ENCODE measurements at regions not wholly inside any gene's neighbourhood (a gene's known extent, or its start where the extent isn't known, plus 50 kb on each side); places are given as distances from the start of the nearest gene placed in this dataset.
A peak's percentile ranks its signal among the peaks of the same experiment; 100 is the strongest.

- DNase-seq, result no peak
Measured at GRCh38 chr2:136557203-136557602, 208.1 kb upstream of the THSD7B start.

- DNase-seq, result no peak
Measured at GRCh38 chr2:136550181-136550580, 215.2 kb upstream of the THSD7B start.

- no peak for DNase-seq
Measured at GRCh38 chr2:136539355-136539754, 226.0 kb upstream of the THSD7B start.

GRCh38 chr2:136538489-136538888 lies 226.9 kb upstream of the THSD7B start:
- no peak for DNase-seq

- DNase-seq, result no peak
Measured at GRCh38 chr2:136534811-136535210, 230.5 kb upstream of the THSD7B start.

GRCh38 chr2:136532171-136532570 lies 233.2 kb upstream of the THSD7B start:
- no peak for DNase-seq

GRCh38 chr2:136531731-136532130 lies 233.6 kb upstream of the THSD7B start:
- DNase-seq, result no peak

- no peak for DNase-seq
Measured at GRCh38 chr2:136530146-136530545, 235.2 kb upstream of the THSD7B start.

- peak in 1 of 2 donors; percentile 11 for DNase-seq
Measured at GRCh38 chr2:136527560-136527959, 237.8 kb upstream of the THSD7B start.

GRCh38 chr2:136522724-136523123 lies 242.6 kb upstream of the THSD7B start:
- no peak for DNase-seq

- DNase-seq, result no peak
Measured at GRCh38 chr2:136517716-136518115, 247.6 kb upstream of the THSD7B start.

- no peak for DNase-seq
Measured at GRCh38 chr2:136510244-136510643, 255.1 kb upstream of the THSD7B start.

- DNase-seq, result no peak
Measured at GRCh38 chr2:136505462-136505861, 259.9 kb upstream of the THSD7B start.

- no peak for DNase-seq
Measured at GRCh38 chr2:136502660-136503059, 262.7 kb upstream of the THSD7B start.

GRCh38 chr2:136497709-136498108 lies 267.6 kb upstream of the THSD7B start:
- DNase-seq, result no peak

- DNase-seq, result no peak
Measured at GRCh38 chr2:136496966-136497365, 268.4 kb upstream of the THSD7B start.

- no peak for DNase-seq
Measured at GRCh38 chr2:136495636-136496035, 269.7 kb upstream of the THSD7B start.

GRCh38 chr2:136492901-136493300 lies 272.4 kb upstream of the THSD7B start:
- DNase-seq, result no peak

- DNase-seq, result no peak
Measured at GRCh38 chr2:136490100-136490499, 275.2 kb upstream of the THSD7B start.

GRCh38 chr2:136487421-136487820 lies 277.9 kb upstream of the THSD7B start:
- no peak for DNase-seq

GRCh38 chr2:136486115-136486514 lies 279.2 kb upstream of the THSD7B start:
- no peak for DNase-seq

- DNase-seq, result no peak
Measured at GRCh38 chr2:136482966-136483365, 282.4 kb upstream of the THSD7B start.

GRCh38 chr2:136482006-136482405 lies 283.3 kb upstream of the THSD7B start:
- DNase-seq, result no peak

- no peak for DNase-seq
Measured at GRCh38 chr2:136479696-136480095, 285.6 kb upstream of the THSD7B start.

- no peak for DNase-seq
Measured at GRCh38 chr2:136468799-136469369, 296.5 kb upstream of the THSD7B start.

GRCh38 chr2:136452528-136452927 lies 312.8 kb upstream of the THSD7B start:
- DNase-seq, result no peak

All from inflammatory macrophage treated with lipopolysaccharide for 1 hour (primary cell).